ENCODE measurements at regions not wholly inside any gene's neighbourhood (a gene's known extent, or its start where the extent isn't known, plus 50 kb on each side); places are given as distances from the start of the nearest gene placed in this dataset.

GRCh38 chr21:27582948-27583430 lies 616.1 kb upstream of the ADAMTS5 start:
- TF ChIP-seq CTCF (IDR thresholded peaks at IDR 0.05; ENCODE audit: extremely low read depth in 1 of 2, insufficient read depth in 1 of 2, low read depth in 1 of 2, low read length in 2 of 2) = no peak
- TF ChIP-seq POLR2A (IDR thresholded peaks at IDR 0.05; ENCODE audit: low read depth, low read length) = no peak
- no peak for TF ChIP-seq EZH2 (IDR thresholded peaks at IDR 0.05; ENCODE audit: borderline replicate concordance, low read depth, low read length, severe bottlenecking)
